ENCODE measurements at regions not wholly inside any gene's neighbourhood (a gene's known extent, or its start where the extent isn't known, plus 50 kb on each side); places are given as distances from the start of the nearest gene placed in this dataset.

DNA sequence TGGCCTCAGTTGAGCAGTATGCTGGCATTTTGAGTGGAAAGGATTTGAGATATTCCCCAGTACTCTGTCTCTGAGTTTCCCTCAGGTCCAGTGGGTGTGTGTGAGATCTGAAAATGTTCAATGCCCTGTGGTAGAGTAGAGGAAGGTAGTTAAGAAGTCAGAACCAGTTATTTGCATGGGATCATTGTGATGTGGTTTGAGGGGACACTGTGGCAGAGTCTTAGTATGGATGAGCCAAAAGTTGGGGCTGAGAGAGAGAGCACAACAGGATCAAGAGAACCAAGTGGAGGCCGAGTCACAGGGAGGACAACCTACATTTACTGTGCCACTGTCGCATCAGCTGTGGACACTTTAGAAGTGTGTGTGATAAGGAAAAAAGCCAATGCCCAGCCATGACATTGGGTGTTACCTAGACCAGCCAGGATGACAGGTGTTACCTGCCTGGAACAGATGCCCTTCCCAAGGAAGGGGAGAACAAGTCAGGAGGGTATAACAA lies 128.9 kb upstream of the IL12B start:
- no peaks in the 10 kb centered on the region for H3K27me3 ChIP-seq
- H3K4me1 ChIP-seq = peaks cover 0 to 11% (median 5%) of the 10 kb centered on the region in 4 donors
- intact Hi-C loops (cut with DNase I; ENCODE audit: low total_unique reads) = no loop called here
- no peak overlapping the region for H3K4me3 ChIP-seq
- TF ChIP-seq, protein P1, sequence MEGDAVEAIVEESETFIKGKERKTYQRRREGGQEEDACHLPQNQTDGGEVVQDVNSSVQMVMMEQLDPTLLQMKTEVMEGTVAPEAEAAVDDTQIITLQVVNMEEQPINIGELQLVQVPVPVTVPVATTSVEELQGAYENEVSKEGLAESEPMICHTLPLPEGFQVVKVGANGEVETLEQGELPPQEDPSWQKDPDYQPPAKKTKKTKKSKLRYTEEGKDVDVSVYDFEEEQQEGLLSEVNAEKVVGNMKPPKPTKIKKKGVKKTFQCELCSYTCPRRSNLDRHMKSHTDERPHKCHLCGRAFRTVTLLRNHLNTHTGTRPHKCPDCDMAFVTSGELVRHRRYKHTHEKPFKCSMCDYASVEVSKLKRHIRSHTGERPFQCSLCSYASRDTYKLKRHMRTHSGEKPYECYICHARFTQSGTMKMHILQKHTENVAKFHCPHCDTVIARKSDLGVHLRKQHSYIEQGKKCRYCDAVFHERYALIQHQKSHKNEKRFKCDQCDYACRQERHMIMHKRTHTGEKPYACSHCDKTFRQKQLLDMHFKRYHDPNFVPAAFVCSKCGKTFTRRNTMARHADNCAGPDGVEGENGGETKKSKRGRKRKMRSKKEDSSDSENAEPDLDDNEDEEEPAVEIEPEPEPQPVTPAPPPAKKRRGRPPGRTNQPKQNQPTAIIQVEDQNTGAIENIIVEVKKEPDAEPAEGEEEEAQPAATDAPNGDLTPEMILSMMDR (IDR thresholded peaks at IDR 0.05) = no peak
- no peak for DNase-seq
- no peak overlapping the region for H3K27ac ChIP-seq
- no peaks in the 10 kb centered on the region for H3K36me3 ChIP-seq
- no peaks in the 10 kb centered on the region for H3K9me3 ChIP-seq

DNA sequence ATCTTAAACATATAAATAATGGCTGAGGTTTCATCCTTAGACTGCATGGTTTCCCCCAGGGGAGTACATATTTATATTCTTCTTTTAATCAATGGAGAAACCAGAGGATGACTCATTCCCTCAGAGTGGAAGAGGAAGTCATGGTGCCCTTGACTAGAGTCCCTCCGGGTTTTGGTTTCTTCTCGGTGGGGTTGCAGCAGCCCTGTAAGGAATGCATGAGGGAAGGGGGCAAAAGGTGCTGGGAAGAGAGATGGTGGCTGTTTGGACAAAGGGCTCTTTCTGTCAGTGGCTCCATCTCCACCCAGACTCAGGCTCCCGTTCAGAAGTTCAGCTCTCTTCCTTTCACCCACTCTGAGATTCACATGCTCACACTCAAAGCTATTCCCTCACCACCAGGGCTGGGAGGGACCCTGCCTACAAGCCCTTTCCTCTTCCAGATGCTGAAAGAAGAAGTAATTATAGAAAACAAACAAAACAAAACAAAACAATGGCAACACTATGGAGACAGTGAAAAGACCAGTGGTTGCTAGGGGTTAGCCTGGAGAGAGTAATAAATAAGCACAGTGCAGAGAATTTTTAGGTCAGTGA lies 129.8 kb upstream of the IL12B start:
- Histone ChIP-seq H3K27ac (no peak overlapping the region), H3K27me3 (no peaks in the 10 kb centered on the region), H3K4me1 (peaks cover 0 to 11% (median 5%) of the 10 kb centered on the region in 4 donors), H3K9me3 (no peaks in the 10 kb centered on the region), H3K36me3 (no peaks in the 10 kb centered on the region), H3K4me3 (no peak overlapping the region)
- TF ChIP-seq, protein P1 (IDR thresholded peaks at IDR 0.05) = no peak
- intact Hi-C loops (cut with DNase I; ENCODE audit: low total_unique reads) = no loop called here
- no peak for DNase-seq

DNA sequence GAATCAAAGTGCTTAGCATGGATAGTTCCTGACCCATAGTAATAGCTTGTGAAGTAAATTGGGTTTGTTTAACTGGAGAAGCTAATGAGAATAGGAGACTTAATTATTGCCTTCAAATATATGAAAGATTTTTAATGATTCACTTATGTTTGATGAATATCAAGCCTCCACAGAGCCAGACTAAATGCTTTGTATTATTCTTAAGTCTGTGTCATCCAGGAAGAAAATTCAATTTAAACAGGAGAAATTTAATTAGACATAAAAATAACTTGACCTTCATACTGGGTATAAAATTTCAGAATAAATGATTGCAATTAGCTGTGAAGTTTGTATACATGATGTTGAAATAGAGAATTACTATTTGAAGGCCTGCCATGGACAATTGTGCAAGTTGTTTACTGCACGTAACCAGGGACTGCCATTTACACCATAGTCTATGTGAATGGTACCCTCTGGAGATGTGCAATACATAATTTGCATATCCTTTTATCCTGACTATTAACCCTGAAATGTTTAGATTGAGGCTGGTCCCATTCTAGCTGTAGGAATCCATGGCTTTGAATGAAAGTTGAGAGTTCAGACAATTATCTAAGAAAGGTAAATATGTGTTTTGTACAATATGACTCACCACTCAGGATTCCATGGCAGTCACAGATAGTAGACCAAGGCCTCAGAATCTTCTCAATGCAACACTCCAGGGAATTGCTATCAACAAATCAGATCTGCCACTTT lies 133.5 kb upstream of the IL12B start:
- no peaks in the 10 kb centered on the region for H3K27me3 ChIP-seq
- DNase-seq = no peak
- TF ChIP-seq, protein P1 (IDR thresholded peaks at IDR 0.05) = no peak
- H3K27ac ChIP-seq = no peak overlapping the region
- no peak overlapping the region for H3K4me3 ChIP-seq
- no peaks in the 10 kb centered on the region for H3K9me3 ChIP-seq
- H3K4me1 ChIP-seq = peaks cover 0 to 11% (median 5%) of the 10 kb centered on the region in 4 donors
- H3K36me3 ChIP-seq = no peaks in the 10 kb centered on the region
- intact Hi-C loops (cut with DNase I; ENCODE audit: low total_unique reads) = no loop called here

DNA sequence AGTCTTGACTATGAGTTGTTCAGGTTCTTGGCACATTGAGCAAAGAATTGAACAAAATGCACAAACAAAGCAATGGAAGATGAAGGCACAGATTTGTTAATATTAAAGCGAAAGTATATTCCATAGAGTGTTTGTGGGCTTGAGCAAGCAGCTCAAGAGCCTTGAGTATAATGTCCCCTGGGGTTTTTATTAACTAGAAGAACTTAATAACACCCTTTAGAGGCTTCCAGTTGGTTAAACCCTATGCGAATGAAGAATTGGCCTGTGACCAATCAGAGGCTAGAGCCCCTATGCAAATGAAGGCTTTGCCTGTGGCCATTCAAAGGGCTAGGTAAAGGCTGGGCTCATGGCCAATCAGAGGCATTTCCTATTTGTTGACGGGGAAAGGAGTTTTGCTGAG lies 135.3 kb upstream of the IL12B start:
- no peak for DNase-seq
- Histone ChIP-seq H3K9me3 (no peaks in the 10 kb centered on the region), H3K36me3 (no peaks in the 10 kb centered on the region), H3K4me1 (peaks cover 0 to 24% (median 6%) of the 10 kb centered on the region in 4 donors), H3K27me3 (no peaks in the 10 kb centered on the region), H3K27ac (no peak overlapping the region), H3K4me3 (no peak overlapping the region)
- intact Hi-C loops (cut with DNase I; ENCODE audit: low total_unique reads) = no loop called here
- TF ChIP-seq, protein P1 (IDR thresholded peaks at IDR 0.05) = no peak

DNA sequence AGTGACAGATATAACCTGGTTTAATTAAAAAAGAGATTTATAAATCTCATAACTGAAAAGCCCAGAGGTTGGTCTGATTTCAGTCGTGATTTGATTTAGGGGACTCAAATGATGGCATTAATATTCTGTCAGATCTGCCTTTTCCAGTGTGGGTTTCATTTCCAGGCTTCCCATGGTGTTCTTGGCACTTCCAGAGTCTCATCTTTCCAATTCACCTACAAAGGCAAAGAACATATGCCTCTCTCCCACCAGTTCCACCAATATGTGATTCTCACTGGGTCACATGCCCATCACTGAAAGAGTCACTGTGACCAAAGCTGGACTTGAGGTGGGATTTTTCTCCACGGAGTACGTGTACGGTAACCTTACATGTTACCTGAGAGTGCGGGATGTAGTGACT lies 137.4 kb upstream of the IL12B start:
- Histone ChIP-seq H3K27me3 (no peaks in the 10 kb centered on the region), H3K9me3 (no peaks in the 10 kb centered on the region), H3K27ac (no peak overlapping the region), H3K36me3 (no peaks in the 10 kb centered on the region), H3K4me1 (peaks cover 0 to 18% (median under 1%) of the 10 kb centered on the region in 4 donors), H3K4me3 (no peak overlapping the region)
- intact Hi-C loops (cut with DNase I; ENCODE audit: low total_unique reads) = no loop called here
- no peak for DNase-seq
- TF ChIP-seq, protein P1 (IDR thresholded peaks at IDR 0.05) = no peak
